ENCODE measurements at regions not wholly inside any gene's neighbourhood (a gene's known extent, or its start where the extent isn't known, plus 50 kb on each side); places are given as distances from the start of the nearest gene placed in this dataset.

GRCh38 chr3:193829781-193830180, 236.8 kb downstream of the OPA1 start:
- no peak for TF ChIP-seq CTCF (IDR thresholded peaks at IDR 0.05; ENCODE audit: control insufficient read depth, insufficient read depth, low read depth, low read length, missing control alignments)
- no peak for DNase-seq (ENCODE audit: low read depth)
- H3K4me3 ChIP-seq (ENCODE audit: control insufficient read depth, low read depth, low read length): no peak overlapping the region

GRCh38 chr3:193830791-193831191, 237.8 kb downstream of the OPA1 start:
- TF ChIP-seq CTCF (IDR thresholded peaks at IDR 0.05; ENCODE audit: control insufficient read depth, insufficient read depth, low read depth, low read length, missing control alignments): no peak
- H3K4me3 ChIP-seq (ENCODE audit: control insufficient read depth, low read depth, low read length): no peak overlapping the region
- no peak for DNase-seq (ENCODE audit: low read depth)

GRCh38 chr3:193831495-193832455, 238.8 kb downstream of the OPA1 start:
- no peak for DNase-seq (ENCODE audit: low read depth)
- H3K4me3 ChIP-seq (ENCODE audit: control insufficient read depth, low read depth, low read length): no peak overlapping the region
- no peak for TF ChIP-seq CTCF (IDR thresholded peaks at IDR 0.05; ENCODE audit: control insufficient read depth, insufficient read depth, low read depth, low read length, missing control alignments)

DNA sequence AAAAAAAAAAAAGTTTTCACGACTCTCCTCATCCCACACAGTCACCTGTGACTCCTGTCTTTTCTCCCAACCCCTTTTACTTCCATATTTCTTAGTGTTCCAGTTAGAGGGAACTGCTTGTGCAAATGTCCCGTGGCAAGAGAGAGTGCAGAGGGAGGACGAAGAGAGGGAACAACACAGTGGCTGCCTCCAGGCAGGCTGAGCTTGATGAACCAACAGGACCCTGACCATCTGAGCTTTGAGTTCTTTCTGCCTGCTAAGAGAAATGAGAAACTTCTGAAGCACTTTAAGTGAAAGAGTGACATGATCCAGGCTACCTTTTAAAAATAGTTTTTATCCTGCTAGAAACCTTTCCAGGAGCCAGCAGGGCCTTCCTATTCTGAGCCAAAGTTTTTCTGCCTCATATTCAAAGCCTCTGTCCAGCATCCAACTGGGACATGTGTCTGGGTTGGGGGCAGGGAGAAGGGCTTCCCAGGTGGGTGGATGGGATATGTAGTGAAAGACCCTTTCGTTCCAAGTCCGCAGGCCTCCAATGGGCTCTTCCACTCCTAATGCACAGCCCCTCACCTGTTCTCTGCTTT, 239.9 kb downstream of the OPA1 start:
- TF ChIP-seq CTCF (IDR thresholded peaks at IDR 0.05; ENCODE audit: control insufficient read depth, insufficient read depth, low read depth, low read length, missing control alignments): no peak
- DNase-seq (ENCODE audit: low read depth): no peak
- H3K4me3 ChIP-seq (ENCODE audit: control insufficient read depth, low read depth, low read length): no peak overlapping the region

GRCh38 chr3:193833592-193833991, 240.6 kb downstream of the OPA1 start:
- TF ChIP-seq CTCF (IDR thresholded peaks at IDR 0.05; ENCODE audit: control insufficient read depth, insufficient read depth, low read depth, low read length, missing control alignments): no peak
- H3K4me3 ChIP-seq (ENCODE audit: control insufficient read depth, low read depth, low read length): no peak overlapping the region
- DNase-seq (ENCODE audit: low read depth): no peak

- DNase-seq (ENCODE audit: low read depth): no peak
- TF ChIP-seq CTCF (IDR thresholded peaks at IDR 0.05; ENCODE audit: control insufficient read depth, insufficient read depth, low read depth, low read length, missing control alignments): no peak
Observed at GRCh38 chr3:193835414-193835813, 242.4 kb downstream of the OPA1 start.

More at GRCh38 chr3:193835414-193835813, 242.4 kb downstream of the OPA1 start:
- no peak overlapping the region for H3K4me3 ChIP-seq (ENCODE audit: control insufficient read depth, low read depth, low read length)
